Fibroblast of skin of right quadriceps (primary cell): ENCODE measurements at regions not wholly inside any gene's neighbourhood (a gene's known extent, or its start where the extent isn't known, plus 50 kb on each side); places are given as distances from the start of the nearest gene placed in this dataset.

Experiments
- DNase-seq: peaks from one replicate; pipeline ENCODE4 v3.0.0-alpha.2; 2013

GRCh38 chr1:91575909-91576519 is 75.4 kb downstream of the CDC7 start:
- DNase-seq, result no peak

GRCh38 chr1:91578320-91579109 is 77.9 kb downstream of the CDC7 start:
- no peak for DNase-seq

GRCh38 chr1:91579658-91580228 is 79.1 kb downstream of the CDC7 start:
- no peak for DNase-seq

- peak; percentile 98 for DNase-seq
Measured at GRCh38 chr1:91582431-91582921, 81.8 kb downstream of the CDC7 start.

GRCh38 chr1:91583326-91583755 is 82.7 kb downstream of the CDC7 start:
- DNase-seq, result peak; percentile 95

GRCh38 chr1:91584309-91584708 is 83.7 kb downstream of the CDC7 start:
- no peak for DNase-seq

- no peak for DNase-seq
Measured at GRCh38 chr1:91584878-91585277, 84.2 kb downstream of the CDC7 start.

GRCh38 chr1:91585502-91585901 is 84.9 kb downstream of the CDC7 start:
- no peak for DNase-seq

- no peak for DNase-seq
Measured at GRCh38 chr1:91585982-91586381, 85.3 kb downstream of the CDC7 start.

GRCh38 chr1:91589437-91589836 is 88.8 kb downstream of the CDC7 start:
- no peak for DNase-seq

- no peak for DNase-seq
Measured at GRCh38 chr1:91591175-91591974, 90.7 kb downstream of the CDC7 start.

GRCh38 chr1:91592716-91593477 is 92.2 kb downstream of the CDC7 start:
- no peak for DNase-seq

- DNase-seq, result no peak
Measured at GRCh38 chr1:91594383-91595055, 93.9 kb downstream of the CDC7 start.

- peak; percentile 57 for DNase-seq
Measured at GRCh38 chr1:91596474-91596873, 95.8 kb downstream of the CDC7 start.

- DNase-seq, result no peak
Measured at GRCh38 chr1:91597215-91597614, 96.6 kb downstream of the CDC7 start.

GRCh38 chr1:91600431-91601337 is 100.0 kb downstream of the CDC7 start:
- DNase-seq, result no peak

- no peak for DNase-seq
Measured at GRCh38 chr1:91601554-91602376, 101.1 kb downstream of the CDC7 start.

GRCh38 chr1:91603409-91603808 is 102.8 kb downstream of the CDC7 start:
- no peak for DNase-seq

- peak; percentile 67 for DNase-seq
Measured at GRCh38 chr1:91604632-91605031, 104.0 kb downstream of the CDC7 start.

GRCh38 chr1:91605566-91605965 is 104.9 kb downstream of the CDC7 start:
- DNase-seq, result no peak
